GM13977 (cell line): ENCODE measurements at regions not wholly inside any gene's neighbourhood (a gene's known extent, or its start where the extent isn't known, plus 50 kb on each side); places are given as distances from the start of the nearest gene placed in this dataset.
A peak's percentile ranks its signal among the peaks of the same experiment; 100 is the strongest.

ENCODE experiments used
- DNase-seq: peaks from one replicate; pipeline ENCODE4 v3.0.0; 2012; ENCODE audit warnings: low spot score
- CTCF ChIP-seq: IDR thresholded peaks from 2 replicates; pipeline ENCODE4 v1.5.1; 2012; ENCODE audit warnings: mild to moderate bottlenecking, control low read depth; ENCODE audit not compliant: insufficient read depth; ENCODE audit errors: extremely low read depth, missing control alignments
- in situ Hi-C: fragments of 300-500 bp; cut with MboI; formaldehyde crosslinking; loops from one replicate; pipeline ENCODE4 v1.12.0; 2022; ENCODE audit warnings: low sequenced_read_pairs, low pct_unique_long_range_greater_than_20kb, mixed read lengths, inconsistent platforms; ENCODE audit not compliant: unreplicated experiment

GRCh38 chr2:7133521-7133920, 216.3 kb downstream of the RNF144A start:
- in situ Hi-C loops, result no loop called here
- DNase-seq, result no peak
- TF ChIP-seq CTCF, result peak; percentile 18

DNA sequence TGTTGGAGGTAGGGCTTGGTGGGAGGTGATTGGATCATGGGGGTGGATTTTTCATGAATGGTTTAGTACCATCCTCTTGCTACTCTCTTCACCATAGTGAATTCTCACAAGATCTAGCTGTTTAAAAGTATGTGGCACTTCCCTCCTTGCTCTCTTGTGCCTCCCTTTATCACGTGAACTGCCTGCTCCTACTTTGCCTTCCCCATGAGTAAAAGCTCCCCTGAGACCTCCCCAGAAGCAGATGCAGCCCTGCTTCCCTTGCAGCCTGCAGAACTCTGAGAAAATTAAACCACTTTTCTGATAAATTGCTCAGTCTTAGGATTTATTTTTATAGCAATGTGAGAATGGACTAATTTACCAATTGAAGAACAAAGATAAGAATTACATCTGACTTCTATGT, 223.1 kb downstream of the RNF144A start:
- TF ChIP-seq CTCF, result no peak
- DNase-seq, result no peak
- in situ Hi-C loops, result no loop called here

DNA sequence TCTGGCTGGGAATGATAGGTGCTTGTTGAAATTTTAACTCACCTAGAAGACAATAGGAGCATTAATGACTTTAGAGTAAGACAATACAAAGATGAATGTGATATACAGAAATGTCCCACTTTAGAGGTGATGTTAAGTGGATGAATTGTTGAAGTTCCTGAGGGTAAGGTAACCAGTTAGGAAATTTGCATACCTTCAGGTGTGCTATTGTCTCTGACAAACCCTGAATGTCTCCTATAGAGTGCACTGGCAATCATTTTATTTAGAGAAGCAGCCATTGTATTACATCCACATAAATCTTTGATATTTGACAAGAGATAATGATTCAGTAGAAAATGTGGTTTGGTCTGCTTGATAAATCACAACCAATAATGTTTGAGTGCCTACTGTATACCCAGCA, 228.5 kb downstream of the RNF144A start:
- no peak for TF ChIP-seq CTCF
- in situ Hi-C loops, result no loop called here
- no peak for DNase-seq

GRCh38 chr2:7146151-7146550, 228.9 kb downstream of the RNF144A start:
- DNase-seq, result no peak
- TF ChIP-seq CTCF, result no peak

DNA sequence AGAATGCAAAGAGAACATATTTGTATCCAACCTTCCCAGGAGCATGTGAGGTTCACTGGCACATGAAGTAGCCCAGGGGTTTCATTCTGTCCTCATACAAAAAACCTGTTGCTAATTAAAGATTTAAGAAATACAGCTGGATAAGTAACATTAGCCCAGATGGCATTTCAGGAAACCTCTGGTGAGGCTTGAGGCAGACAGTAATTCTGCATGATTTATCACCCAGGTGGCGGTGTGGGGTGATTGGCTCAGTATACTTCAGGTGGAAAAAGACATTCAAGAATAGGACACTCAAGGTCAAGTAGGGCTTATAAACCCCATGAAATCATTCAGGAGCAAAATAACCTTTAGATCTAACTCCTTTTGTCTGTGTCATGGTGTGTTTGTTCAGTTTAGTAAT, 237.4 kb downstream of the RNF144A start:
- in situ Hi-C loops, result no loop called here
- DNase-seq, result no peak
- no peak for TF ChIP-seq CTCF

More at GRCh38 chr2:7146151-7146550, 228.9 kb downstream of the RNF144A start:
- in situ Hi-C loops, result no loop called here

DNA sequence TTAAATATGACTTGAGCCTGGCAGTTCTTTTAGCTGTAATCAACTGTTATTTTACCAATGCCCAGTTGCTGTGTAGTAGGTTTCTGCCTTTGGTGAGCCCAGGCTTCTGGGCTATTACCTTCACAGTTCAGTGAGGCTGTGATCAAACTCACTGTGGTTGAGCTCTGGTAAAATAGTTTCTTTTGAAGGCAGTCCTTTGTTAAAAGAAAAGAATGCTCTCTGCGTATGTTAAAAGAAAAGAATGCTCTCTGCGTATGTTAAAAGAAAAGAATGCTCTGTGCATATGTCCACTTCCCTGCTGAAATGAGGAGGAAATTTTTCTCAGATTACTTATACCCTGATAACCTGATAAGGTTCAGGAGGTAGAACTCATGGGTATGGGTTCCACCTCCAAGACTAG, 244.3 kb downstream of the RNF144A start:
- in situ Hi-C loops, result no loop called here
- TF ChIP-seq CTCF, result no peak
- DNase-seq, result no peak

DNA sequence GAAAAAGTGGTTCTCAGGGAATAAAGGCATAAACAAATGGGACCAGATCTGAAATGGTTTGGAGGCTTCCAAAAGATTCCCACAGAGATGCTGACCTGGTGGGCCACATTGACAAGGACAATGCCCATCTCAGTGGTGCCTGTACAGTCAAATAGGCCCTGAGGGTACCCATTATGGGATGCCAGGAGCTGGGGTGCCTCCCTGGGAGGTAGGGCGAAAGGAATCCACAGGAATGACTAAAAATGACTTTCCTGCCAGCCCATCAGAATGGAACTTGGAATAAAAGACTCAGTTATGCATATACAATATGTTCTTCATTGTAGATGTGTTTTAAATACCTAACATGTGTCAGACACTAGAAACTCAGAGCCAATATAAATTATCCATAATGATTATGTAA, 248.5 kb downstream of the RNF144A start:
- no peak for TF ChIP-seq CTCF
- DNase-seq, result no peak
- in situ Hi-C loops, result no loop called here
